ENCODE measurements at regions not wholly inside any gene's neighbourhood (a gene's known extent, or its start where the extent isn't known, plus 50 kb on each side); places are given as distances from the start of the nearest gene placed in this dataset.
"Not testable (repeated sequence)": the region's sequence is repeated elsewhere in the genome, so short reads cannot be mapped to it uniquely, and the experiment has no call there.

DNA sequence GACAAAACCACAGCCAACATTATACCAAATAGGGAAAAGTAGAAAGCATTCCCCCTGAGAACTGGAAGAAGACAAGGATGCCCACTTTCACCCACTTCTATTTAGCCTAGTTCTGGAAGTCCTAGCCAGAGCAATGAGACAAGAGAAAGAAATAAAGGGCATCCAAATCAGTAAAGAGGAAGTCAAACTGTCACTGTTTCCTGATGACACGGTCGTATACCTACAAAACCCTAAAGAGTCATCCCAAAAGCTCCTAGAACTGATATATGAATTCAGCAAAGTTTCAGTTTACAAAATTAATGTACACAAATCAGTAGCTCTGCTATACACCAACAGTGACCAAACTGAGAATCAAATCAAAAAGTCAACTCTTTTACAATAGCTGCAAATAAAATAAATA is 142.6 kb upstream of the P2RY1 start:
- intact Hi-C loops (cut with DNase I); ATAC-seq; DNase-seq (ENCODE audit: missing footprints): not testable (repeated sequence)

DNA sequence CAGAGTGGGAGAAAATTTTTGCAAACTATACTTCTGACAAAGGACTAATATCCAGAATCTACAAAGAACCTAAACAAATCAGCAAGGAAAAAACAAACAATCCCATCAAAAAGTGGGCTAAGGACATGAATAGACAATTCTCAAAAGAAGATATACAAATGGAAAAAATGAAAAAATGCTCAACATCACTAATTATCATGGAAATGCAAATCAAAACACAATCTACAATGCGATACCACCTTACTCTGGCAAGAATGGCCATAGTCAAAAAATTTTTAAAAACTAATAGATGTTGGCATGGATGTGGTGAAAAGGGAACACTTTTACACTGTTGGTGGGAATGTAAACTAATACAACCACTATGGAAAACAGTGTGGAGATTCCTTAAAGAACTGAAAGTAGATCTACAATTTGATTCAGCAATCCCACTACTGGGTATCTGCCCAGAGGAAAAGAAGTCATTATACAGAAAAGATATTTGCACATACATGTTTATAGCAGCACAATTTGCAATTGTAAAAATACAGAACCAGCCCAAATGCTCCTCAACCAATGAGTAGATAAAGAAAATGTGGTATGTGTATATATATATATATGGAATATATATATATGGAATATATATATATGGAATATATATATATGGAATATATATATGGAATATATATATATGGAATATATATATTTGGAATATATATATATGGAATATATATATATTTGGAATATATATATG is 141.2 kb upstream of the P2RY1 start:
- ATAC-seq; DNase-seq (ENCODE audit: missing footprints); intact Hi-C loops (cut with DNase I): not testable (repeated sequence)

DNA sequence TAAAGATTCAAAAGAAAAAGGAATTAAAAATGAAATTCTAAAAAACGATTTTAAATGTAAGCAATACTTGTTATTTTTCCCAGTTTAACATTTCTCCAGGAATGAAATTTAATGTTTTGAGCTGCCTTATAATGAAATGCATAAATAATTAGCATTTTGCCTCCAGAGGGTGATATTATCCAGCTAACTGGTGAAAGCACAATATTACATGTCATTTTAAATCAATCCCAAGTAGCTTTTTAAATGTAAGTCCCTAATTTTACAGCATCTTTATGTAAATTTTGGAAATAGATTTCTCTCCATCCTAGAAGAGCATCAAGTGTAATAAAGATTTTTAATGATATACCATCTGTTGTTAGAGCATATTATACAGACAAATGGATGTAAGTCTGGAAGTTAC is 139.1 kb upstream of the P2RY1 start:
- intact Hi-C loops (cut with DNase I), result loop anchor here (5.0 kb wide), 1 partner anchor 266 kb away; no protein-coding TSS in a partner anchor
- DNase-seq (ENCODE audit: missing footprints) (no peak), ATAC-seq (no peak)

DNA sequence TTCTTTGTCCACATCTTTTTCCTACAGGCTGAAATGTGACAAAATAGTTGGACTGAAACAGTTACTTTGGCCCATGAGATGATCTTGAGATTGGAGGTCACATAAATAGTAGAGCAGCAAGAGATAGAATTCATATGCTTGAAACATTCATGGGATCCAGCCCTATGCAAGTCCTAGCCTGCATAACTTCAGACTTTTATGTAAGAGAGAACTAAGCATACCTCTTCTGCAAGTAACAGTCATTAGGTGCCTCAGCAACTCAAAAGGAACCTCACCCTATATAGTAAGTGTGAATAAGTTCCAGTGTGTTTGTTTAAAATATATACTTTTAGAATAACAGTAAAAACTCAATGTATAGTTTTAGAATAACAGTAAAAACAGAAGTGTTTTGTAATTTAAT is 138.0 kb upstream of the P2RY1 start:
- intact Hi-C loops (cut with DNase I), result loop anchor here (5.0 kb wide), 1 partner anchor 265 kb away; no protein-coding TSS in a partner anchor
- no peak for ATAC-seq
- no peak for DNase-seq (ENCODE audit: missing footprints)

DNA sequence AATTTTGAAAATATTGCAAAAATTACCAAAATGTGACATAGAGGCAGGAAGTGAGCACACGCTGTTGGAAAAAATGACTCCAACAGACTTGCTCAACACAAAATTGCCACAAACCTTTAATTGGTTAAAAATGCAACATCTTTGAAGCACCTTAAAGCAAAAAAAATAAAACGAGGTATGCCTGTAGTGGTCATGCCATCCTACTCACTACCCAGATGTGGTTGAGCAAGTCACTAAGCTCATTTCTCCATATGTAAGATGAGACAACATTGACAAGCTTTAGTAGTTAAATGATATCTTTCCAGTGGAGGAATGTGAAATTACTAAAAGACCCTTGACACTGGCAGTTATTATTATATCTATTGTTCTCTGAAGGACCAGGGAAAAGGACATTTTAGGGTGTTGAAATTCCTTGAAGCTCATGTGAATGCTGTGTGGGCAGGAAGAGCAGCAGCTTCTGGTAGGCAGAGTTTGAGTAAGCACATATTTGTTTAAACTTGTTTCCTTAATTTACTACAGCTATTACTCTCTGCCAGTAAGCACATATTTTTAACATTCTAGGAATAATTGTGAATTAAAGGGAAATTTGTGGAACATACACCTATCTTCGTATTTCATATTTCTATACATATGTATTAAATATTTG is 131.6 kb upstream of the P2RY1 start:
- intact Hi-C loops (cut with DNase I), result no loop called here
- ATAC-seq (no peak), DNase-seq (ENCODE audit: missing footprints) (no peak)

DNA sequence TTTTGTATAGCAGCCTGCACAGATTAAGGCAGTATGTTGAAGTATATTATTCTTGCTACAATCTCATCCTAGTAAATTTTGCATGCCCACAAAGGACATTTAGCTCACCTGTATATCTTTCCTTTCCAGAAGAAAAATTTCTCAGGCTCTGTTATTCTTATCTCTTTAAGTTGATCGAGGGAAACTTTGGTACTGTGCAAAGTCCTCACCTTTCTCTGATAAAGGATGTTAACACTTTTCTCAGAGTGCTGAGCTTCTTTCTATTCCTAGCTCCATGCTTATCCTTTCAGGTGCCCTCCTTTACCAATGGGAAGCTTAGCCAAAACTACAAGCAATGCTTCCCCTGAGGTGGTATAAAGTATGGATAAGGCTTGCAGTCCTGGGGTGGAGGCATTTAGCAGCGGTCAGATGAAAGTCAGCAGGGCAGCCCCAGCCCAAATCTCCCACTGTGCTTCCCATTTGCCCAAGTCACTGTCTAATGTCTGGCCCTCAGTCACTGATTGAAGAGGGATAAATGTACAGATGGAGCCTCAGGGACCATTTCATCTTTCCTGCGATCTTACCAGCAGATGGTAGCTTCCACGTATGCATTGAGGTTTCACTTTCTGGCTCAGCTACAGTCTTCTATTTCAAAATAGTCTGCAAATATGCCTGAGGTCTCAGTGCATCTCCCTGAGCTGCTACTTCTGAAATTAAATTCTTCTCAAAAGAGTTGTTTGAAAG is 127.8 kb upstream of the P2RY1 start:
- DNase-seq (ENCODE audit: missing footprints) (no peak), ATAC-seq (no peak)
- intact Hi-C loops (cut with DNase I), result no loop called here

DNA sequence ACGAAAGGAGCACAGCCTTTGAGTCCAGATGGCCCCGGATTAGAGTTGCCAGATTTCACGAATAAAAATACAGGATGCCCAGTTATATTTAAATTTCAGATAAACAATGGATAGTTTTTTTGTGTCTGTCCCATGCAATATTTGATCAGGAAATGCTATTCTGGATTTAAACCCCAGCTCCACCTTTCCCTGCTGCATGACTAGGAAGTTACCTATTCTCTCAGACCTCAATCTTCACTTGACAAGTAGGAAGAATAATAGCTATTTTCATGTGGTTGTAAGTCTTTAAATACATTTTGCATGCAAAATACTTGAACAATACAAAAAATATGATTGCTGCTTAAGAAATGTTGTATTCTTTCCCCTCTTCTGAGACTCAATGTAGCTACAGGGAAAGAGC is 125.3 kb upstream of the P2RY1 start:
- DNase-seq (ENCODE audit: missing footprints), result no peak
- ATAC-seq, result no peak
- intact Hi-C loops (cut with DNase I), result no loop called here

DNA sequence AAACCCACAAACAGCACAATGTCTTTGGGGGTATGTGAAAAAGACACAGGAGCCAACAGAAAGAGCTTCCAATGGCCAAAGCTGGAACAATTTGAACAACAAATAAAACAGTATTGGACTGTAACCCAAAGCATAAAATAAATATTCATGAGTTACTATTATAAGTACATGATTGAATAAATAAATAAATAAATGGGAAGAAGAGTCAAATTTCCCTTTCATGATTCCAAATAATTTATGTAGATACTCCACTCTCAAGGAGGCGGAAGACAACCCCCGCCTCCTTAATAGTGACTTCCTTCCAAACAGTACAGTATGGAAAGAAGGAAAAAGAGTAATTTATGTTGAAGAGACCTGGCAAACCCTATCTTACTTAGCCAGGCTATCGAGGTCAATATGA is 124.4 kb upstream of the P2RY1 start:
- intact Hi-C loops (cut with DNase I), result no loop called here
- no peak for DNase-seq (ENCODE audit: missing footprints)
- ATAC-seq, result no peak

DNA sequence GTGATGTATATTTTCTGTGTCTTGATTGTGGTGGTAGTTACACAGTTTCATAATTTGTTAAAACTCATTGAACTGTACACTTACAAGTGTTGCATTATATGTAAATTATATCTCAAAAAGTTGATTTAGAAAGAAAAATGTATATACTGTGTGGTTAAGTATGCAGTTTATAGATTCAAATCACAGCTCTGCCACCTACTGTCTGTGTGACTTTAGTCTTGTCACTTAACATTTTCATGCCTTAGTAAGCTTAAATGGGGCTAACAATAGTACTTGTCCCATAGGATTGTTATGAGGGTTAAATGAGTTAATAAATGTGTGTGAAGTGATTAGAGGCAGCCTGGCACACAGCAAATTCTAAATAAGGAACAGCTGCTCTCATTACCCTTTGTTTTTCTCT is 120.9 kb upstream of the P2RY1 start:
- intact Hi-C loops (cut with DNase I), result no loop called here
- DNase-seq (ENCODE audit: missing footprints) (no peak), ATAC-seq (no peak)

DNA sequence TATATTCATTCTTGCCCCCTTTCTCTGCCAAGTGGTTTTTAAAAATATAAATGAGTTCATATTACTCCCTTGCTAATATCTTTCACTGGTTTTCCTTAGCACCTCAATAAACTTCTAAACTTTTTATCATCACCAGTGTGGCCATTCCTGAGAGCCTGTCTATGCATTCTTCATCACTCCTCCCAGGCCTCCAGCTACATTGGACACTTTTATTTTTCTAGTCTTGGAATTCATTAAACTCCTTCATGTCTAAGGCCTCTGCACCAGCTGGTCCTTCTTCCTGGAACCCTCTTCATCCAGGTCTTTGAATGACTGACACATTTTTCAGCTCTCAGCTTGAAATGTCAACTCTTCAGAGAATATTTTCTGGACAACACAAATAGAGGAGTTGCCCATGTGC is 120.4 kb upstream of the P2RY1 start:
- ATAC-seq (no peak), DNase-seq (ENCODE audit: missing footprints) (no peak)
- intact Hi-C loops (cut with DNase I), result no loop called here

DNA sequence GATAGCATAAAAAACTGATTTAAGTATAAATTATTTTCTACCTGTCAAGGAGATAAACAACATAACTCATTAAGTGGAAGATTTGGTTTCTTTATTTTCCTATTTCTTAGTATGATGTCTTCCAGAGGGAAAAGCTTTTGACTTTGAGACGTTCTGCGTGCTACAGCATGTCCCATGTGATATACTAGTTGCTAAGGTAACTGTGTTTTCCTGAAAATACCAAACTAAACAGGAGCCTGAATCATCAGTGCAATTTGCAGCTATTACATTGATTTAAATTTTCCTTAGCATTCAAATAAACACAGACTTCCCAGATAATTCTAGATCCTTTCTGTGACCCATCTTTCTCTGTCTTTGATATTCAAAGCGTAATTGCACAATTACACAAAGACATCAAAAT is 117.7 kb upstream of the P2RY1 start:
- no peak for DNase-seq (ENCODE audit: missing footprints)
- ATAC-seq, result no peak
- intact Hi-C loops (cut with DNase I), result no loop called here

DNA sequence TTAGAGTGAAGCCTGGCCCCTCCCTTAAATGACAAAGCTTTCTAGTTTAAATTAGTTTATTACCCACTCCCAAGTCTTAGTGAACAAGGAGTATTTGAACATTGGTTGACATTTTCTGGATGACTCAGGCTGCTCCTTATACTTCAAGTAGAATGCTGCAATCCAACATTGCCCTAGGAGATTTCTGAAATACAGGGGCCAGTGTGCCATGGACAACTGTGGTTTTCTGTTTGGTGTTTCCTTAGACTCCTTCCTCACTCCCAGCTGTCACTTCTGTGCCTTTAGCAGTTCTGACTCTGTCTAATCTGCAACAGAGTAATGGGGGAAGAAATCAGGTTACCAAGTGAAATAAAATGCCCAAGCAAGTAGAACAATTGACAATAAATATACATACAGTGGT is 116.1 kb upstream of the P2RY1 start:
- DNase-seq (ENCODE audit: missing footprints), result no peak

DNA sequence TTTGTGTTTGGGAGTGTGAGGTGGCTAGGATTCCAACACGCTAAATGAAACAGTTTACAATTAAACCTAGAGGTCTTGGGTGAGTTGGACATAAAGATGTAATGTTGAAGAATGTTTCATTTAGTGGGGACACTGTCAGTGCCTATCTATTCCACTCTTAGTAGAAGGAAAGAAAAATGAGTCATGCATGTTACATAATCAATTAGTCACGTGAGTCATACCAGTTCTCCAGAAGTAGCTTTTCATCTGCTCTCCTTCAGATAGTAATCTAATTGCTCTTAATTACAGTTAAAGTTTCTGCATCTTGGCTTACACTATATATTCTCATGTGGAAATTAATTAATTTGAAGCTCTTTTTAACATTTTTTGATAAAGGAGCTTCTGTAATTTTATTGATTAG is 115.7 kb upstream of the P2RY1 start:
- ATAC-seq (no peak), DNase-seq (ENCODE audit: missing footprints) (no peak)
- intact Hi-C loops (cut with DNase I), result no loop called here

More for the DNA sequence above, 116.1 kb upstream of the P2RY1 start:
- intact Hi-C loops (cut with DNase I), result no loop called here
- no peak for ATAC-seq

DNA sequence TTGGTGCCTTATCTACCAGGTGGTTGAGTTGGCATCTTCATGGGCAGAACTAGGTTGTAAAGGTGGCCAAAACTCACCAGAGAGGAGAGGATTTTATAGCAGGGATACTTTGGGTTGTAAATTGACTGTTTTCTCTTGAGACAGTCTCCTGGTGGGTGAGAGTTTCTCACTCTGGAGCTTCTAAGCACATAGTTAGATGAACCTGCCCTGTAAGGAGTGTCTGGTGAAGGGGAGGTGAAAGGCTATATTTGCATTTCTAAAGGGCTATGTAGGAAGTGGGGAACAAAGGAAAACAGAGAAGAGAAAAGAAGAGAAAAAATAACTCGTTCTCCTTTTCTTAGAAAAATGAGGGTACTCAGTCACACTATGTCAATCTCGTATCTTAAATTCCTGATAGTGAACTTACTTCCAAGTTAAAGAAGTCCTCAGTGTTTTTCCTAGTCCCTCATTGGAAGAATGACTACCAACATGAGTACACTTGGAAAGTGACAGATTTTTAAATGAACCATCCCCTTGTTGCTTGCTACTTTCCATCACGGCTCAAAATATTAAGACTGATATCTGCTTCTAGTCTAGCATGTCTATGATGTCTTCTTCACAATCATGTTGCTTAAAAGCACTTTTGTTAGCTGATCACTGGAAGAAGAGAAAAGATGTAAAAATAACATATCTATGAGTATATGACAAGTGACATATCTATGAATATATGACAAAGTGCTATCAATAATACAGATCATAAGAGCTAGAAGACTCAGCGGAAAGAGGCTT is 113.8 kb upstream of the P2RY1 start:
- ATAC-seq, result no peak
- DNase-seq (ENCODE audit: missing footprints), result no peak
- intact Hi-C loops (cut with DNase I), result no loop called here

DNA sequence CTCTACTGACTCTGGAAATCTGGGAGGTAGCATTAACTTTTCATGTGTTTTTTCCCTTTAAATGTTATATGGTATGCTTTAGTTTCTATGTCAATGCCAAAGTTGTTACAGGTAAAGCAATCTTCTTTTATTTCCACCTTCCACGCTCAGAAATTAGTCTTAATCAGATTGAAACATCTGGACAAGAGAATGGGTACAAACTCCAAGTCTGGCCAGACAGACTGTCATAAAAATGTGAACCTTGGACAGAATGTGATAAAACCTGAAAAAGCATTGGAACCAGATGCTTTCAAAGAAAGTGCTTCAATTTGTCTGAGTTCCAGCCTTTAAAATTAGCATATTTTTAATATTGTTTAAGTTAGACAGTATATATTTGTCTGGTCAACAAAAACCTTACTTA is 110.7 kb upstream of the P2RY1 start:
- no peak for DNase-seq (ENCODE audit: missing footprints)
- intact Hi-C loops (cut with DNase I), result no loop called here
- ATAC-seq, result no peak

DNA sequence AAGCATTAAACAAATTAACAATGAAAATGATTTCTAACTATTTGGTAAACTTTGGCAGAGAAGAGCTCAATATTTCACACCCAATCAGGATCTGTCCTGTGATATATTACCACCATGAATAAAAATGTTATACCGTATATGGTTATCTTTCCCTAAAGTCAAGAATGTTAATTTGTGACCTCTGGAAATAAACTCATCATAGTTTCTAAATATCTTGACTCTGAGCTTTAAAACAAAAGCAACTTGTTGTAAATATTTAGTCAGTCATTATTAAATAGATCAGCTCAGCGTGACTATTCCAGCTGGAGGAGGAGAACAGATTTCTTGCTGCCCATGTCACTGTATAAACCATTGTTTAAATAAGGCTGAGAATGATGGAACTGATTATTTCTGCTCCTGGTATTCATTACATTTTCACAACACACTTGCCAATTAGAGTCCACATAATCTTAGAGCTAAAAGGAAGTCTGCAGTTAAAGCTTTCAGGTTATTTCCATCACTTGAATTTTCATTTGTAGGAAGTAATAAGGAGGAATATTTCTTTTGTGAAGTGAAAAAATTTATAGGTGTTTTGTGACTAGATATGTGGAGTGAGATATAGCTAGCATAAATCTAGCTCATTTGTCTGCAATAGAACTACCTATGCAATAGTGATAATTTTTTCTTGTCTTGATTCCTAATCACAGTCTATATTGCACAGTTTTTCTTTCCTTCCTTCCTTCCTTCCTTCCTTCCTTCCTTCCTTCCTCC is 106.5 kb upstream of the P2RY1 start:
- DNase-seq (ENCODE audit: missing footprints), result no peak
- intact Hi-C loops (cut with DNase I), result no loop called here
- no peak for ATAC-seq

DNA sequence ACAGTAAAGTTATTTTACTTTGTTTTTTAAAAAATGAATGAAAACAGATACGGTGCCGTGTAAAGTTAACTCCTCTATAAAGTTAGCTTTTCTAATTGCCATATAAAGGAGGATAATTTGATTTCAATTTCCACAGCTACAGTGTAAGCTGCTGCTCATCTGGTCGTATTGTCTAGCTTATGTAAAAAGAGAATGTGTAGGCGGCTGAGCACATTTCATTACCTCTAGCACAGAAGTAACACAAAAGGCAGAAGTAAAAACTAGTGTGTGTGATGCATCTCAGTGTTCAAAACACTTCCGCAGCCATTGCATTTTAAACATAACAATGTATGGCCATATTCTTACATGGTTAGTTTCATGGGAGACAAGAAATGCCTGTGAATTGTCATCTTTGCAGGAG is 105.0 kb upstream of the P2RY1 start:
- ATAC-seq (no peak), DNase-seq (ENCODE audit: missing footprints) (no peak)
- intact Hi-C loops (cut with DNase I), result no loop called here

DNA sequence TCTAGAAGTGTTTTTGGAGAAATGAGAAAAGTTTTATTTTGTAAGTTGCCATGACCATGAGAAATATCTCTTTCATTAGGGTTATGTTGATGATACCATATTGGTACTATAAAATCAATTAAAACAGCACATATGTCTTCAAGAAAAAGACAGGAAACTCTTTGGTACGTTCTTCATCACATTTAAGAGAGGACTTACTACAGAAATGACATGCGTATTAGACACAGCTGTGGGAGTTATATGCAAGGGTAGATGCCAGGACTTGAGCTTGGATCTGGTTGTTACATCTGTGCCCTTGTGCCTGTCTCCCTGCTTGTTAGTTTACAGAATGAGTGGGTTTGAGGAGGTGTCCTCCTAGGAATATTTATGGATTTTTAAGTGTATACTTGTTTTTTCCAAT is 103.4 kb upstream of the P2RY1 start:
- DNase-seq (ENCODE audit: missing footprints) (no peak), ATAC-seq (no peak)
- intact Hi-C loops (cut with DNase I), result no loop called here

All from Right ventricle myocardium inferior (tissue), 1 donor.